Ovary (tissue), 3 donors: ENCODE measurements at regions not wholly inside any gene's neighbourhood (a gene's known extent, or its start where the extent isn't known, plus 50 kb on each side); places are given as distances from the start of the nearest gene placed in this dataset.

Experiments
- POLR2A ChIP-seq: fragments of 450-650 bp; IDR thresholded peaks from one replicate; pipeline ENCODE4 v1.6.1; 2017; ENCODE audit warnings: antibody characterized with exemption, mild to moderate bottlenecking, moderate library complexity
- TF ChIP-seq, protein P1 (sequence below), 3 donors: fragments of 450-650 bp in 2 of 3; fragments of 200-600 bp in 1 of 3; IDR thresholded peaks; one replicate each; pipeline versions ENCODE4 v1.5.1 to v1.8.0; 2016 to 2022; ENCODE audit warnings: antibody characterized with exemption in 3 of 3, mild to moderate bottlenecking in 1 of 3
- donor health status: DM: no; HTN: no; CAD: no.

DNA sequence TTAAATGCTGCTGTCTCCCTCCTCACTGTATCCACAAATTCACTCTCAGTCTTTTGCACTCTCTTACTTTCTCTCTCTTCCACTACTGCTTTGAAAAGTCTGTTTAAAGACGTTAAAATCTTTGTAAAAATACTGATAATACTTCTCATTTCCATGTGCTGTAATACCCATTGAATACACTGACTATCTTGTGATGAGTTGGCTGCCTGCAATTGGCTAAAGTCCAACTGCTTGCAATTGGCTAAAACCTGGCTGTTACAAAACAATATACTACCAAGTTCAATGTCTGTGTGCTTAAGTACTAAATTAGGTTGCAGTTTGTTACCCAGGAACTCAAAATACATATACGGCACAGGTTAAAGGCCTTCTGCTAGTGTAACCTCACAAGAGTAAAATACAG is 264.8 kb downstream of the THBS2 start:
- TF ChIP-seq, protein P1, sequence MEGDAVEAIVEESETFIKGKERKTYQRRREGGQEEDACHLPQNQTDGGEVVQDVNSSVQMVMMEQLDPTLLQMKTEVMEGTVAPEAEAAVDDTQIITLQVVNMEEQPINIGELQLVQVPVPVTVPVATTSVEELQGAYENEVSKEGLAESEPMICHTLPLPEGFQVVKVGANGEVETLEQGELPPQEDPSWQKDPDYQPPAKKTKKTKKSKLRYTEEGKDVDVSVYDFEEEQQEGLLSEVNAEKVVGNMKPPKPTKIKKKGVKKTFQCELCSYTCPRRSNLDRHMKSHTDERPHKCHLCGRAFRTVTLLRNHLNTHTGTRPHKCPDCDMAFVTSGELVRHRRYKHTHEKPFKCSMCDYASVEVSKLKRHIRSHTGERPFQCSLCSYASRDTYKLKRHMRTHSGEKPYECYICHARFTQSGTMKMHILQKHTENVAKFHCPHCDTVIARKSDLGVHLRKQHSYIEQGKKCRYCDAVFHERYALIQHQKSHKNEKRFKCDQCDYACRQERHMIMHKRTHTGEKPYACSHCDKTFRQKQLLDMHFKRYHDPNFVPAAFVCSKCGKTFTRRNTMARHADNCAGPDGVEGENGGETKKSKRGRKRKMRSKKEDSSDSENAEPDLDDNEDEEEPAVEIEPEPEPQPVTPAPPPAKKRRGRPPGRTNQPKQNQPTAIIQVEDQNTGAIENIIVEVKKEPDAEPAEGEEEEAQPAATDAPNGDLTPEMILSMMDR (IDR thresholded peaks at IDR 0.05), result no peak
- TF ChIP-seq POLR2A, result no peak
